ENCODE measurements at regions not wholly inside any gene's neighbourhood (a gene's known extent, or its start where the extent isn't known, plus 50 kb on each side); places are given as distances from the start of the nearest gene placed in this dataset.

GRCh38 chr10:59002011-59002410 lies 174.4 kb upstream of the PHYHIPL start:
- TF ChIP-seq CTCF (IDR thresholded peaks at IDR 0.05) (no peak), POLR2A (IDR thresholded peaks at IDR 0.05) (no peak)
